ENCODE measurements at regions not wholly inside any gene's neighbourhood (a gene's known extent, or its start where the extent isn't known, plus 50 kb on each side); places are given as distances from the start of the nearest gene placed in this dataset.

DNA sequence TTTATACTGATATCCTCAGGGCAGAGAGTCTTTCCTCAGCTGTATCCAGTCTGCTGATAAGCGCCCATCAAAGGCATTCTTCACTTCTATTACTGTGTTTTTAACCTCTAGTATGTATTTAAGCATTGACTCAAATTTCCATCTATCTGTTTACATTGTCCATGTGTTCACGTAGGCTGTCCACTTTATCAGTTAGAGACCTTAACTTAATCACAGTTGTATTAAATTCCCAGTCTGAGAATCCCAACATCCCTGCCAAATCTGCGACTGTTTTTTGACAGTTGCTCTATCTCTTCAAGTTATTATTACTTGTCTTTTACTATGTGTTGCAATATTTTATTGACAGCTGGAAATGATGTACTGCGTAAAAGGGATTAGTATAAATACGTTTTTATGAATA, 1613.7 kb upstream of the MIR17HG start:
- Mint-ChIP-seq H3K4me3 (no peak overlapping the region), H3K27ac (no peak overlapping the region), H3K4me1 (ENCODE audit: low read depth) (no peaks in the 10 kb centered on the region), H3K9me3 (no peaks in the 10 kb centered on the region), H3K36me3 (ENCODE audit: low read depth) (no peaks in the 10 kb centered on the region), H3K27me3 (ENCODE audit: low read depth) (no peaks in the 10 kb centered on the region)
- CTCF ChIA-PET, result no interaction called here
- DNase-seq, result no peak
- intact Hi-C loops (cut with micrococcal nuclease), result no loop called here

DNA sequence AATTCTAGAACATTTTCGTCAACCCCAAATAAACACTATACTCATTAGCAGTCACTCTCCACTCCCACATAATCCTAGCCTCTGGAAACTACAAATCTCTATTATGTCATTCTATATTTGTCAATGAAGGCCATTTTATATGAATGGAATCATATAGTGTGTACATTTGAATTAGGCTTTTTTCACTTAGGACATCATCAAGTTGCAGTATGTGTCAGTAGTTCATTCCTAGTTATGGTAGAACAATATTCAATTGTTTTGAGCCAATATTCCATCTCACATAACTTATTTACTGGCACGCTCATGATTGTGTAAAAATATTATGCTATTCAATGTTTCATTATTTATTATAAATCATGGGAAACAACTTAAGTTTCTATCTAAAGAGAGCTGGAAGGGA, 1610.4 kb upstream of the MIR17HG start:
- H3K36me3 Mint-ChIP-seq (ENCODE audit: low read depth), result no peaks in the 10 kb centered on the region
- intact Hi-C loops (cut with micrococcal nuclease), result no loop called here
- no peak overlapping the region for H3K4me3 Mint-ChIP-seq
- H3K27me3 Mint-ChIP-seq (ENCODE audit: low read depth), result no peaks in the 10 kb centered on the region
- H3K4me1 Mint-ChIP-seq (ENCODE audit: low read depth), result no peaks in the 10 kb centered on the region
- DNase-seq, result no peak
- H3K27ac Mint-ChIP-seq, result no peak overlapping the region
- CTCF ChIA-PET, result no interaction called here
- H3K9me3 Mint-ChIP-seq, result no peaks in the 10 kb centered on the region

- Mint-ChIP-seq H3K36me3 (ENCODE audit: low read depth) (no peaks in the 10 kb centered on the region), H3K4me3 (no peak overlapping the region), H3K4me1 (ENCODE audit: low read depth) (no peaks in the 10 kb centered on the region), H3K27ac (no peak overlapping the region), H3K9me3 (no peaks in the 10 kb centered on the region), H3K27me3 (ENCODE audit: low read depth) (no peaks in the 10 kb centered on the region)
- CTCF ChIA-PET, result no interaction called here
- no peak for DNase-seq
- intact Hi-C loops (cut with micrococcal nuclease), result no loop called here
Measured at GRCh38 chr13:89738072-89738471, 1609.4 kb upstream of the MIR17HG start.

DNA sequence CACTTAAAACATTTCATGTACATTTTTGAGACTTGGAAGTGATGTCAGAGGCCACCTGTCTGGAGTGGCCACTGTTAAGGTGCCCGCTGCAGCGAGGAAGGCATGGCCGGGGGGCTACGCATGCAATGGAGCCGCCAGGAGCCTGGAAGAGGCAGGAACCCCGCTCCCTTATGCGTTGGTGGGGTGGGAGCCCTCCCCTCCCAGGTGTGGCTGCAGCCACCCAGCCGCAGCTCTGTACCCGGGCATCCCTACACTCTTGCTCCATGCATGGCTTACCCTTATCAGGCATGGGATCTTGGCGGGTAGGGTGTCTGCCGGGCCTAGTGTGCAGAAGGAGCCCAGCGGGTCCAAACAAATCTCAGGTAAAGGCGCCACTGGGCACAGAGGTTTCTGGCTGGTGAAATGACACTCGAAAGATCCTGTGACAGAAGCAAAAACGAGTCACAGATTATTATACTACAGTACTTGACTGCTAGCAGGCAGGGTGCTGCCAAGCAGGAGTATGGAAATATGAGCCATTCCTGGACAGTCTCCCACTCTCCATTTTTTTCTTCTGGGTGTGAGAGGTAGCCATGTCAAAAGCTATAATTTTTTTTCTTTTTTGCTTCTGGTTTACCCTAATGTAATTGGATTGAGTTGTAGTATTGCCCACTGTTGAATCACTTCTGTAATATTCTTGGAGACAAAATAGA, 1606.3 kb upstream of the MIR17HG start:
- no peaks in the 10 kb centered on the region for H3K9me3 Mint-ChIP-seq
- intact Hi-C loops (cut with micrococcal nuclease), result no loop called here
- H3K36me3 Mint-ChIP-seq (ENCODE audit: low read depth), result no peaks in the 10 kb centered on the region
- H3K4me3 Mint-ChIP-seq, result no peak overlapping the region
- DNase-seq, result no peak
- CTCF ChIA-PET, result no interaction called here
- H3K27ac Mint-ChIP-seq, result no peak overlapping the region
- no peaks in the 10 kb centered on the region for H3K4me1 Mint-ChIP-seq (ENCODE audit: low read depth)
- no peaks in the 10 kb centered on the region for H3K27me3 Mint-ChIP-seq (ENCODE audit: low read depth)

DNA sequence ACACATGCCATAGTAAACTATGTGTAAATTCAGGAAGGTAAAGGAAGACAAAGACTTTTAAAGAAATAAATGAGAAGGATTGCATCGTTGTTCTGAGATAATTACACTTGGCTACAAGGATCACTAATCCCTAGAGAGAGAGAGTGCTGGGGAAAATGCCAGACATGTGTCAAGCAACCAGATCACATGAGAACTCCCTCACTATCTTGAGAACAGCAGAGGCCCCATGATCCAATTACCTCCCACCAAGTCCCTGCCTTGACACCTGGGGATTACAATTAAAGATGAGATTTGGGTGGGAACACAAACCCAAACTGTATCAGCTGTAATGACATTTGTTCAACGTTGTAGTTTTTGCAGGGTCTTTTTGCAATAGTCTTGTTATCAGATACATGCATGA, 1600.9 kb upstream of the MIR17HG start:
- Mint-ChIP-seq H3K36me3 (ENCODE audit: low read depth) (no peaks in the 10 kb centered on the region), H3K27ac (no peak overlapping the region), H3K9me3 (peaks cover 2% of the 10 kb centered on the region), H3K4me1 (ENCODE audit: low read depth) (no peaks in the 10 kb centered on the region), H3K27me3 (ENCODE audit: low read depth) (no peaks in the 10 kb centered on the region), H3K4me3 (no peak overlapping the region)
- intact Hi-C loops (cut with micrococcal nuclease), result no loop called here
- DNase-seq, result no peak
- CTCF ChIA-PET, result no interaction called here

GRCh38 chr13:89748716-89749115, 1598.8 kb upstream of the MIR17HG start:
- intact Hi-C loops (cut with micrococcal nuclease), result no loop called here
- no peak for DNase-seq

DNA sequence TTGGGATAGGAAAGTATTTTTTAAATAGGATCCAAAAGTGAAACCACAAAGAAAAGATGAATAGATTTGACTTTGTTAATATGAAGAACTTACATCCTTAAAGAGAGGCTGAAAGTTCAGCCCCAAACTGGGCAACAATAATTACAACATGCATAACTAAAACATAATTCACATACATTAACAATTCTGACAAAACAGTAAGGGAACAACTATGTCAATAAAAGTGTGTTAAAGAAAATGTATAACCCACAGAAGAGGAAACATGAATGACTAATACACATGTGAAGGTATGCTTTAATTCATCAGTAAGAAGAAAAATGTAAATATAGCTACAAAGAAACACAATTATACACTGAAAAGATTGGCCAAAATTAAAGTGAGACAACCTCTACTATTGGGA, 1597.6 kb upstream of the MIR17HG start:
- Mint-ChIP-seq H3K27ac (no peak overlapping the region), H3K36me3 (ENCODE audit: low read depth) (no peaks in the 10 kb centered on the region), H3K27me3 (ENCODE audit: low read depth) (no peaks in the 10 kb centered on the region), H3K4me1 (ENCODE audit: low read depth) (no peaks in the 10 kb centered on the region), H3K9me3 (peaks cover 2% of the 10 kb centered on the region), H3K4me3 (no peak overlapping the region)
- CTCF ChIA-PET, result interaction anchor here (0.6 kb wide), 1 partner anchor 97 kb away, joined by 3 read pairs; no protein-coding TSS in a partner anchor
- no peak for DNase-seq
- intact Hi-C loops (cut with micrococcal nuclease), result no loop called here

More at GRCh38 chr13:89748716-89749115, 1598.8 kb upstream of the MIR17HG start:
- CTCF ChIA-PET, result no interaction called here
- Mint-ChIP-seq H3K4me1 (ENCODE audit: low read depth) (no peaks in the 10 kb centered on the region), H3K27me3 (ENCODE audit: low read depth) (no peaks in the 10 kb centered on the region), H3K9me3 (peaks cover 2% of the 10 kb centered on the region), H3K27ac (no peak overlapping the region), H3K4me3 (no peak overlapping the region), H3K36me3 (ENCODE audit: low read depth) (no peaks in the 10 kb centered on the region)

- Mint-ChIP-seq H3K9me3 (peaks cover 2% of the 10 kb centered on the region), H3K27me3 (ENCODE audit: low read depth) (no peaks in the 10 kb centered on the region), H3K4me3 (no peak overlapping the region), H3K27ac (no peak overlapping the region), H3K4me1 (ENCODE audit: low read depth) (no peaks in the 10 kb centered on the region), H3K36me3 (ENCODE audit: low read depth) (no peaks in the 10 kb centered on the region)
- no peak for DNase-seq
- intact Hi-C loops (cut with micrococcal nuclease), result no loop called here
- CTCF ChIA-PET, result interaction anchor here (0.6 kb wide), 1 partner anchor 98 kb away, joined by 3 read pairs; no protein-coding TSS in a partner anchor
Measured at GRCh38 chr13:89750371-89750770, 1597.1 kb upstream of the MIR17HG start.

DNA sequence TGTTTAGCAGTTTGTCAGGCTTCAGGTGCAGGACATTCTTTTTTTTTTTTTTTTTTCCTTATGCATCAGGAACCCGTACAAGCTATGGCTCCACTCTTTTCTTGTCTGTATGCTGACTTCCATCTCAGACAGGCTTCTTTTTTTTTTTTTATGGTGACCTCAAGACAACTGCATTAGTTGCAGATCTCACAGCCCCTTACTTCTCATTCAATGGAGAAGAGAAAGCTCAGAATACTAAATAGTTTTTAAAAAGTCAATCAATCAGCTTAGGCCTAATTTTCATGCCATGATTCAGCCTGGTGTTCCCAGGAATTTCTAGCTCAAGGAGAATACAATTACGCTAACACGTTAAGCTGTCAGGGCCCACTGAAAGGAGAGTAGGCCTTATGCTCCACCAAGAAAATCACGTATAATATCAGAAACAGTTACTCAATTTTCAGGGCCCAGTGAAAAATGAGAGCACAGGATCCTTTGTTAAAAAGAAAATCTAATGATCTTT, 1596.0 kb upstream of the MIR17HG start:
- CTCF ChIA-PET, result no interaction called here
- Mint-ChIP-seq H3K9me3 (peaks cover 7% of the 10 kb centered on the region), H3K36me3 (ENCODE audit: low read depth) (no peaks in the 10 kb centered on the region), H3K27ac (no peak overlapping the region), H3K27me3 (ENCODE audit: low read depth) (no peaks in the 10 kb centered on the region), H3K4me1 (ENCODE audit: low read depth) (no peaks in the 10 kb centered on the region), H3K4me3 (no peak overlapping the region)
- DNase-seq, result no peak
- intact Hi-C loops (cut with micrococcal nuclease), result no loop called here

- no peak for DNase-seq
- CTCF ChIA-PET, result no interaction called here
- intact Hi-C loops (cut with micrococcal nuclease), result no loop called here
- Mint-ChIP-seq H3K27me3 (ENCODE audit: low read depth) (no peaks in the 10 kb centered on the region), H3K4me3 (no peak overlapping the region), H3K9me3 (peaks cover 7% of the 10 kb centered on the region), H3K4me1 (ENCODE audit: low read depth) (no peaks in the 10 kb centered on the region), H3K27ac (no peak overlapping the region), H3K36me3 (ENCODE audit: low read depth) (no peaks in the 10 kb centered on the region)
Measured at GRCh38 chr13:89752394-89752793, 1595.1 kb upstream of the MIR17HG start.

DNA sequence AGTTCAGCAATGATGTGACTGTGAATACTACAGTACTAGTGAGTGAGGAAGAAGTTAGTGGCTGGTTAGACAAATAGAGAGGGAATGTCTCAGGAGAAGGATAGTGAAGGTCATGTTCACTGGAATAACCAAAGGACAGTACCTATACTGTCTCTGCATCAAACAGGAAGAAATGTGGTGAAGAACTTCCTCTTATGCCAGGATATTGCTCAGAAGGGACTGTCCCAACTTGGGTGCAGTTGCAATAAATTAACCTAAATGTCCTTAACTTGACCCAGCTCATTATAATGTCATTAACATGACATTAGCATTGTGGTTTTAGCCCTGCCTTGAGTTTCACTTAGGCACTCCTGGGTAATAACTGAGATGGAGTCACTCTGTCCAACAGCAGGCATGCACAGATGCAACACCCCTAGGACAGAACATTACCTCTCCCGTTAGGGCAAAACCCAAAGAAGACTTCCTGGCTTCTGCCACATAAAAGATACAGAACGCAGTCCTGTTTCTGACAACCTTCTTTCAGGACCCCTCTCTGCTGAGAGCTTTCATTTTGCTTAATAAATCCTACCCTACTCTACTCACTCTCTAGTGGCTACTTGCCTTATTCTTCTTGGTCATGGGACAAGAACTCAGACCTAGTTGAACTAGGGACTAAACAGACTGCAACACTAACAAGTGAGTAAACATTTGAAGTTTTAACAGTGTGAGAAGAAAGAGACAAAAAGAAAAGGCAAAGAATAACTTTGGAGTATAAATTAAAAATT, 1591.6 kb upstream of the MIR17HG start:
- no peak for DNase-seq
- Mint-ChIP-seq H3K27me3 (ENCODE audit: low read depth) (no peaks in the 10 kb centered on the region), H3K36me3 (ENCODE audit: low read depth) (no peaks in the 10 kb centered on the region), H3K4me1 (ENCODE audit: low read depth) (no peaks in the 10 kb centered on the region), H3K27ac (no peak overlapping the region), H3K9me3 (peaks cover 8% of the 10 kb centered on the region), H3K4me3 (no peak overlapping the region)
- CTCF ChIA-PET, result no interaction called here
- intact Hi-C loops (cut with micrococcal nuclease), result no loop called here

DNA sequence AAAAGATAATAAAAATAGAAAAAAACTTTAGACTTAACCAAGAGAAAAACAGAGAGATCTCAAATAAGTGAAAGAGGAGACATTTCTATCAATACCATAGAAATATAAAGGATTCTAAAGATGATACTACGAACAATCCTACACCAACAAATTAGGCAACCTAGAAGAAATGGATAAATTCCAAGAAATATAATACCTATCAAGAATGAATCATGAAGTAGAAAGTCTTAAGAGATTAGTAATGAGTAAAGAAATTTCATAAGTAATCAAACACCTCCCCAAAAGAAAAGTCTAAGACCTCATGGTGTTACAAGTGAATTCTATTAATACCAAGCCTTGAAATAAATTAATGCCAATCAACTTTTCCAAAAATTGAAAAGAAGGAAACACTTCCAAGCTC, 1584.5 kb upstream of the MIR17HG start:
- no peaks in the 10 kb centered on the region for H3K4me1 Mint-ChIP-seq (ENCODE audit: low read depth)
- intact Hi-C loops (cut with micrococcal nuclease), result no loop called here
- H3K27me3 Mint-ChIP-seq (ENCODE audit: low read depth), result no peaks in the 10 kb centered on the region
- no peak for DNase-seq
- no peak overlapping the region for H3K27ac Mint-ChIP-seq
- no peak overlapping the region for H3K4me3 Mint-ChIP-seq
- no peaks in the 10 kb centered on the region for H3K36me3 Mint-ChIP-seq (ENCODE audit: low read depth)
- CTCF ChIA-PET, result no interaction called here
- H3K9me3 Mint-ChIP-seq, result peaks cover 2% of the 10 kb centered on the region

GRCh38 chr13:89783221-89783755, 1564.2 kb upstream of the MIR17HG start:
- Mint-ChIP-seq H3K4me3 (no peak overlapping the region), H3K27ac (no peak overlapping the region), H3K27me3 (ENCODE audit: low read depth) (no peaks in the 10 kb centered on the region), H3K9me3 (peaks cover 4% of the 10 kb centered on the region), H3K4me1 (ENCODE audit: low read depth) (no peaks in the 10 kb centered on the region), H3K36me3 (ENCODE audit: low read depth) (no peaks in the 10 kb centered on the region)
- intact Hi-C loops (cut with micrococcal nuclease), result no loop called here
- CTCF ChIA-PET, result no interaction called here
- no peak for DNase-seq

All from activated naive CD4-positive, alpha-beta T cell treated with anti-CD3 and anti-CD28 coated beads for 36 hours (primary cell).